K562 (cell line): ENCODE measurements at regions not wholly inside any gene's neighbourhood (a gene's known extent, or its start where the extent isn't known, plus 50 kb on each side); places are given as distances from the start of the nearest gene placed in this dataset.

Experiments used
- ATAC-seq: fragments of 200-7000 bp; cut with Tn5 transposase; 3 replicates; pipeline ENCODE4 v1.9.1; 2020; ENCODE audit warnings: moderate library complexity
- BruUV-seq: library from RNA; stranded (reverse); fragments of 400-500 nt; replicated peaks from 2 replicates; lab custom pipeline; 2021; lab: Mats Ljungman, UMichigan
- CTCF ChIA-PET: fragments of 300-600 bp; formaldehyde crosslinking; extraction: SDS; loops from one replicate; lab custom pipeline; 2021; ENCODE audit warnings: low intra/inter-chr PET ratio; lab: Yijun Ruan, JAX
- POLR2A ChIA-PET: fragments of 300-600, 350-650 bp; sonication (Branson Sonifier 250); formaldehyde crosslinking; extraction: SDS; loops from one replicate; lab custom pipeline; 2021; ENCODE audit warnings: antibody characterized with exemption, inconsistent platforms; lab: Yijun Ruan, JAX
- DNase-seq, 4 experiments: peaks; one replicate each; pipeline versions ENCODE4 v3.0.0 to v3.0.0-alpha.2; 2011 to 2018; ENCODE audit warnings: low spot score in 3 of 4, mixed read lengths in 3 of 4; ENCODE audit errors: extremely low read depth in 1 of 4
- FAIRE-seq: peaks from 2 replicates; lab custom pipeline; 2011; peaks lifted over from hg19 to GRCh38; lab: Jason Lieb, UNC
- H2AFZ ChIP-seq: 2 replicates; pipeline ENCODE4 v1.6.0; 2011; ENCODE audit warnings: low read depth, low read length, control low read depth, inconsistent platforms
- H3K27ac ChIP-seq: fragments of 200-600 bp; 3 replicates; pipeline ENCODE4 v1.8.0; 2011; ENCODE audit warnings: low read depth, mild to moderate bottlenecking, control low read depth, inconsistent platforms, low read length, moderate library complexity, mixed read lengths; ENCODE audit errors: extremely low read depth
- H3K27me3 ChIP-seq, 2 experiments: fragments of 300-600 bp in 1 of 2; 2 replicates in 1 of 2; 3 replicates in 1 of 2; pipeline versions ENCODE4 v1.6.0 to v1.8.0; 2011; ENCODE audit warnings: inconsistent platforms in 2 of 2, low read length in 2 of 2, mild to moderate bottlenecking in 1 of 2, mixed read lengths in 1 of 2, moderate library complexity in 1 of 2; ENCODE audit not compliant: control insufficient read depth in 2 of 2, insufficient read depth in 2 of 2
- H3K36me3 ChIP-seq: fragments of 300-600 bp; 3 replicates; pipeline ENCODE4 v1.8.0; 2011; ENCODE audit warnings: mild to moderate bottlenecking, low read length, inconsistent platforms; ENCODE audit not compliant: control insufficient read depth, insufficient read depth
- H3K4me1 ChIP-seq, 2 experiments: fragments of 200-600 bp in 1 of 2; replicated peaks in 1 of 2; 2 replicates in 1 of 2; 3 replicates in 1 of 2; pipeline versions ENCODE4 v1.5.1 to v1.8.0; 2011; ENCODE audit warnings: inconsistent platforms in 2 of 2, low read length in 2 of 2, mild to moderate bottlenecking in 1 of 2, mixed read lengths in 1 of 2, moderate library complexity in 1 of 2; ENCODE audit not compliant: control insufficient read depth in 2 of 2, insufficient read depth in 2 of 2
- H3K4me2 ChIP-seq: 2 replicates; pipeline ENCODE4 v1.6.1; 2011; ENCODE audit warnings: low read length, control low read depth, inconsistent platforms, mixed read lengths; ENCODE audit not compliant: insufficient read depth
- H3K4me3 ChIP-seq: fragments of 200-600 bp; sonication (generic), shearing (Covaris generic); 2 replicates; pipeline ENCODE4 v1.5.1; 2016; ENCODE audit warnings: control low read depth, inconsistent platforms
- H3K79me2 ChIP-seq: fragments of 200-600 bp; 3 replicates; pipeline ENCODE4 v1.8.0; 2011; ENCODE audit warnings: low read length, inconsistent platforms; ENCODE audit not compliant: control insufficient read depth, insufficient read depth
- H3K9ac ChIP-seq, 2 experiments: 2 replicates each; pipeline versions ENCODE4 v1.6.0 to v1.6.1; 2011; ENCODE audit warnings: low read depth in 2 of 2, low read length in 2 of 2, control low read depth in 1 of 2, inconsistent platforms in 1 of 2, mild to moderate bottlenecking in 1 of 2, mixed read lengths in 1 of 2; ENCODE audit not compliant: insufficient read depth in 1 of 2
- H3K9me1 ChIP-seq: one replicate; pipeline ENCODE4 v1.6.0; 2011; ENCODE audit warnings: inconsistent platforms, mild to moderate bottlenecking, low read length, moderate library complexity; ENCODE audit not compliant: control insufficient read depth, insufficient read depth
- H3K9me3 ChIP-seq: replicated peaks from 2 replicates; pipeline ENCODE4 v1.5.1; 2011; ENCODE audit warnings: low read depth, low read length, inconsistent platforms; ENCODE audit not compliant: control insufficient read depth, insufficient read depth
- H4K20me1 ChIP-seq: replicated peaks from 2 replicates; pipeline ENCODE4 v1.6.1; 2011; ENCODE audit warnings: low read length, inconsistent platforms, mixed read lengths; ENCODE audit not compliant: control insufficient read depth, insufficient read depth
- CSDE1 ChIP-seq, 2 experiments: fragments of 450-650 bp; IDR thresholded peaks; 2 replicates each; pipeline ENCODE4 v1.6.1; 2016; ENCODE audit warnings: mild to moderate bottlenecking in 1 of 2
- EP400 ChIP-seq: fragments of 450-650 bp; IDR thresholded peaks from 2 replicates; pipeline ENCODE4 v1.6.1; 2017; ENCODE audit warnings: antibody characterized with exemption, mild to moderate bottlenecking, moderate library complexity
- GMEB1 ChIP-seq: fragments of 250-450 bp; sonication (Bioruptor Pico); IDR thresholded peaks from 2 replicates; pipeline ENCODE4 v1.4.0; 2020; ENCODE audit warnings: mild to moderate bottlenecking
- LARP7 ChIP-seq: fragments of 450-650 bp; IDR thresholded peaks from 2 replicates; pipeline ENCODE4 v1.6.1; 2016
- PML ChIP-seq: IDR thresholded peaks from 2 replicates; pipeline ENCODE4 v1.6.1; 2012; ENCODE audit warnings: low read length, inconsistent platforms
- POLR2G ChIP-seq: fragments of 200-400 bp; formaldehyde crosslinking; IDR thresholded peaks from 2 replicates; pipeline ENCODE4 v1.6.1; 2017; ENCODE audit warnings: low read depth, mild to moderate bottlenecking, antibody characterized with exemption, low read length, moderate library complexity
- SIN3A ChIP-seq, 2 experiments: fragments of 150-350 bp in 1 of 2; IDR thresholded peaks; 2 replicates each; pipeline ENCODE4 v1.6.1; 2011 to 2016; ENCODE audit warnings: borderline replicate concordance in 2 of 2, low read depth in 2 of 2, low read length in 2 of 2, mild to moderate bottlenecking in 2 of 2, moderate library complexity in 2 of 2; ENCODE audit not compliant: control insufficient read depth in 1 of 2
- SMARCB1 ChIP-seq: IDR thresholded peaks from 2 replicates; pipeline ENCODE4 v1.6.1; 2011; ENCODE audit warnings: improper control_type of control experiment, low read depth; ENCODE audit not compliant: insufficient read length
- SREBF1 ChIP-seq: fragments of 150-350 bp; IDR thresholded peaks from 2 replicates; pipeline ENCODE4 v1.6.1; 2014; ENCODE audit warnings: antibody characterized with exemption, low read depth, low read length, borderline replicate concordance
- ZNF316 ChIP-seq: fragments of 450-650 bp; IDR thresholded peaks from 2 replicates; pipeline ENCODE4 v1.6.1; 2016
- WGBS: fragments of 100-300 bp; shearing (Covaris generic); methylation state at CpG from one replicate; pipeline ENCODE4 v1.1.6; 2016; ENCODE audit warnings: low coverage, mixed read lengths; ENCODE audit not compliant: insufficient coverage; ENCODE audit errors: missing lambda C conversion rate; 5-methylcytosine and 5-hydroxymethylcytosine counted together
- in situ Hi-C: fragments of 300-500 bp; cut with MboI; formaldehyde crosslinking; loops from 4 replicates; pipeline ENCODE4 v1.15.0; 2018; ENCODE audit warnings: inconsistent platforms, mixed read lengths
- intact Hi-C: fragments of 100-400 bp; cut with micrococcal nuclease; formaldehyde crosslinking; loops from 2 replicates; pipeline ENCODE4 v1.14.2; 2022
- TF ChIP-seq, protein P1 (sequence below): fragments of 250-450 bp; sonication (Bioruptor Pico); IDR thresholded peaks from 2 replicates; pipeline ENCODE4 v1.5.0; 2020; ENCODE audit warnings: mild to moderate bottlenecking, borderline replicate concordance

GRCh38 chr4:58175024-58175423 lies 1064.8 kb upstream of the IGFBP7 start:
- Histone ChIP-seq H4K20me1 (no peaks in the 10 kb centered on the region), H3K9ac (no peak overlapping the region), H3K4me3 (no peak overlapping the region), H3K4me2 (no peak overlapping the region), H3K4me1 (no peaks in the 10 kb centered on the region), H3K9me3 (no peaks in the 10 kb centered on the region), H3K36me3 (no peaks in the 10 kb centered on the region), H3K27me3 (no peaks in the 10 kb centered on the region), H3K27ac (no peak overlapping the region)
- WGBS = 8% methylated on average over 2 of the region's 2 CpGs
- no TSS peak for BruUV-seq
- ChIA-PET POLR2A (no interaction called here), CTCF (no interaction called here)
- no peak for FAIRE-seq
- intact Hi-C loops = no loop called here
- TF ChIP-seq SIN3A (IDR thresholded peaks at IDR 0.05; ENCODE audit: borderline replicate concordance in 2 of 2, control insufficient read depth in 1 of 2, low read depth in 2 of 2, low read length in 2 of 2) (no peak), POLR2G (no peak), EP400 (no peak), PML (no peak), ZNF316 (no peak), LARP7 (no peak), GMEB1 (CRISPR knock-in tag) (no peak), SMARCB1 (no peak), SREBF1 (no peak), CSDE1 (IDR thresholded peaks at IDR 0.05) (no peak)
- TF ChIP-seq, protein P1, sequence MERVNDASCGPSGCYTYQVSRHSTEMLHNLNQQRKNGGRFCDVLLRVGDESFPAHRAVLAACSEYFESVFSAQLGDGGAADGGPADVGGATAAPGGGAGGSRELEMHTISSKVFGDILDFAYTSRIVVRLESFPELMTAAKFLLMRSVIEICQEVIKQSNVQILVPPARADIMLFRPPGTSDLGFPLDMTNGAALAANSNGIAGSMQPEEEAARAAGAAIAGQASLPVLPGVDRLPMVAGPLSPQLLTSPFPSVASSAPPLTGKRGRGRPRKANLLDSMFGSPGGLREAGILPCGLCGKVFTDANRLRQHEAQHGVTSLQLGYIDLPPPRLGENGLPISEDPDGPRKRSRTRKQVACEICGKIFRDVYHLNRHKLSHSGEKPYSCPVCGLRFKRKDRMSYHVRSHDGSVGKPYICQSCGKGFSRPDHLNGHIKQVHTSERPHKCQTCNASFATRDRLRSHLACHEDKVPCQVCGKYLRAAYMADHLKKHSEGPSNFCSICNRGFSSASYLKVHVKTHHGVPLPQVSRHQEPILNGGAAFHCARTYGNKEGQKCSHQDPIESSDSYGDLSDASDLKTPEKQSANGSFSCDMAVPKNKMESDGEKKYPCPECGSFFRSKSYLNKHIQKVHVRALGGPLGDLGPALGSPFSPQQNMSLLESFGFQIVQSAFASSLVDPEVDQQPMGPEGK (CRISPR knock-in tag) = no peak
- TF ChIP-seq, all 486 proteins: peak for 0
- DNase-seq (no peak), ATAC-seq (no peak)
- in situ Hi-C loops = no loop called here
- H3K9me1 ChIP-seq = no peaks in the 10 kb centered on the region
- no peaks in the 10 kb centered on the region for H3K79me2 ChIP-seq
- no peak overlapping the region for H2AFZ ChIP-seq
